Sigmoid colon (tissue), 6 donors: ENCODE measurements at regions not wholly inside any gene's neighbourhood (a gene's known extent, or its start where the extent isn't known, plus 50 kb on each side); places are given as distances from the start of the nearest gene placed in this dataset.

Experiments
- DNase-seq: peaks from one replicate; pipeline ENCODE4 v3.0.0-alpha.2; 2019
- H3K27ac ChIP-seq, 4 donors: fragments of 200-600 bp; sonication (generic); one replicate each; pipeline ENCODE4 v1.5.1; 2016 to 2019; ENCODE audit warnings: mild to moderate bottlenecking in 1 of 4
- H3K27me3 ChIP-seq, 3 donors: fragments of 200-600 bp; sonication (generic); one replicate each; pipeline ENCODE4 v1.5.1; 2019; ENCODE audit warnings: mild to moderate bottlenecking in 1 of 3
- H3K36me3 ChIP-seq, 4 donors: fragments of 200-600 bp; sonication (generic); one replicate each; pipeline ENCODE4 v1.5.1; 2016 to 2019
- H3K4me1 ChIP-seq, 4 donors: fragments of 200-600 bp; sonication (generic); one replicate each; pipeline ENCODE4 v1.5.1; 2017 to 2019
- H3K4me3 ChIP-seq, 4 donors: fragments of 200-600 bp; sonication (generic); one replicate each; pipeline ENCODE4 v1.5.1; 2017 to 2019; ENCODE audit warnings: mild to moderate bottlenecking in 2 of 4, moderate library complexity in 1 of 4
- H3K9me3 ChIP-seq, 4 donors: fragments of 200-600 bp in 3 of 4; sonication (generic) in 3 of 4; one replicate each; pipeline versions ENCODE4 v1.5.1 to v1.6.1; 2013 to 2019
- CTCF ChIP-seq, 4 experiments: fragments of 450-650 bp in 3 of 4; fragments of 200-600 bp in 1 of 4; IDR thresholded peaks; one replicate each; pipeline ENCODE4 v1.5.1; 2016 to 2019; ENCODE audit warnings: antibody characterized with exemption in 4 of 4, mild to moderate bottlenecking in 3 of 4, moderate library complexity in 2 of 4
- EP300 ChIP-seq, 4 donors: sonication (generic); formaldehyde crosslinking; IDR thresholded peaks; one replicate each; pipeline ENCODE4 v1.6.1; 2017; ENCODE audit warnings: antibody characterized with exemption in 4 of 4
- POLR2A ChIP-seq, 2 donors: fragments of 450-650 bp; IDR thresholded peaks; one replicate each; pipeline ENCODE4 v1.6.1; 2016; ENCODE audit warnings: antibody characterized with exemption in 2 of 2, mild to moderate bottlenecking in 2 of 2, moderate library complexity in 2 of 2
- POLR2AphosphoS5 ChIP-seq, 4 donors: sonication (generic); formaldehyde crosslinking; IDR thresholded peaks; one replicate each; pipeline ENCODE4 v1.6.1; 2017; ENCODE audit warnings: antibody characterized with exemption in 4 of 4
- WGBS, 2 donors: extraction: QIAGEN DNeasy Blood & Tissue Kit; methylation state at CpG; one replicate each; pipeline ENCODE4 v1.1.7; 2013; 5-methylcytosine and 5-hydroxymethylcytosine counted together
- intact Hi-C: fragments of 100-400 bp; cut with DNase I; formaldehyde crosslinking; loops from one replicate; pipeline ENCODE4 v1.15.1; 2023
- donor health status: healthy with polysubstance abuse.
- donor health status: healthy.

DNA sequence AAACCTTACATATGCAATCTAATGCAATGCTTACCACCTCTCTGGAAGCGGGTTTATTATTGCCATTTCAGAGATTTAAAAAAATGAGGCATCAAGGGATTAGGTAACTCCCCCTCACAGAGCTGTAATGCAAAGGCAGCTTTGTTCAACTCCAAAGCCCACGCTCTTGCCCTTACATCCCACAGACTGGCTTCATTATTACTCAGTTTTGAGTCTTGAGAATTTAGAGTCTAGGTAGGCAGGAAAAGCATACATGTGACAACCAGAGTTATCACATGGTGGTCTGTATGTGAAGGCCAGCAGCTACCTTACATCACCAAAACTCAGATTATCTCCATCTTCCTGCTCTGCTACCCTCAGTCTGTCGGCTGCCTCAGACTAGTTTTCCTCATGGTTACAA is 326.9 kb downstream of the UACA start:
- TF ChIP-seq POLR2A (IDR thresholded peaks at IDR 0.05), result no peak
- Histone ChIP-seq H3K27ac (no peak overlapping the region), H3K4me1 (no peaks in the 10 kb centered on the region), H3K36me3 (no peaks in the 10 kb centered on the region), H3K27me3 (no peaks in the 10 kb centered on the region), H3K4me3 (no peak overlapping the region), H3K9me3 (no peaks in the 10 kb centered on the region)
- intact Hi-C loops, result no loop called here
- WGBS, 2 donors, result 86 to 94% methylated on average over 3 of the region's 3 CpGs
- DNase-seq, result no peak

DNA sequence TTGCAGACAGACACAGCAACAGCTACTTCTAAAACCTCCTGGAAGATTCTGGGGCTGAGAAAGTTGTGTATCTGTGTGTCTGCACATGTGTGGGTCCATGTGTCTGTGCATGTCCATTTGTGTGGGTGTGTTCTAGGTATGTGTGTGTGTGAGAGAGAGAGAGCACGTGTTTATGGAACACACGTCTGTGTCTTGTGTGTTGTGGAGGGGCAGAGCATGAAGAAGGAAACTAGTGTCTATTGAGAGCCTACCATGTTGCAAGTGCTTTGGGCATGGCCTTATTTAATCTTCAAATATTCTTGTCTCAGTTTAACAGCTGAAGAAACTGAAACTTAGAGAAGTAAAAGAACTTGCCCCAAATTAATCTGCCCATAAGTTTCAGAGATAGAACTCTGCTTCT is 327.5 kb downstream of the UACA start:
- TF ChIP-seq CTCF (IDR thresholded peaks at IDR 0.05), result no peak
- no peak for TF ChIP-seq POLR2A (IDR thresholded peaks at IDR 0.05)
- no peak for TF ChIP-seq EP300 (IDR thresholded peaks at IDR 0.05)
- no peak for TF ChIP-seq POLR2AphosphoS5 (IDR thresholded peaks at IDR 0.05)

DNA sequence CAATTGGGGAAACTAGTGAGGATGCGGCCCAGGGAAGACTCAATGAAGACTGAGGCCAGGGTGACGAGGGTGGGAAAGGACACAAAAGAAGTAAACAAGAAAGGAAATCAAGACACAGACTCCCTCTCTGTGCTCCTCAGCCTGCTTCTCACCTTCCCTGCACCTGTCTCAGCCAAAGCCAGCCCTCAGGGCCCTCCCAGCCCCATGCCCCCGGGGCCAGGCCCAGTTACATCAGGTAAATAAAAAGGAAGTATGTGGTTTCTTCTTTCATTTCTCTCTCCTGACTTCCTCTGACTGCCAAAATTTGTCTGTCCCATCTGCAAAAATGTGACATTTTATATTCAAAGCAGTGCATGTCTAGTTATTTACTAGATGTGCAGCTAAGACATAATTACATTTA is 328.0 kb downstream of the UACA start:
- Histone ChIP-seq H3K9me3 (no peaks in the 10 kb centered on the region), H3K36me3 (no peaks in the 10 kb centered on the region), H3K4me1 (no peaks in the 10 kb centered on the region), H3K27ac (no peak overlapping the region), H3K4me3 (no peak overlapping the region), H3K27me3 (no peaks in the 10 kb centered on the region)
- no peak for DNase-seq
- no peak for TF ChIP-seq POLR2A (IDR thresholded peaks at IDR 0.05)
- no peak for TF ChIP-seq POLR2AphosphoS5 (IDR thresholded peaks at IDR 0.05)
- no peak for TF ChIP-seq CTCF (IDR thresholded peaks at IDR 0.05)
- WGBS, 2 donors, result 54 to 80% methylated on average over 3 of the region's 3 CpGs
- intact Hi-C loops, result no loop called here

More for the DNA sequence above, 327.5 kb downstream of the UACA start:
- Histone ChIP-seq H3K36me3 (no peaks in the 10 kb centered on the region), H3K9me3 (no peaks in the 10 kb centered on the region), H3K27me3 (no peaks in the 10 kb centered on the region), H3K4me3 (no peak overlapping the region), H3K4me1 (no peaks in the 10 kb centered on the region), H3K27ac (no peak overlapping the region)
- 70 to 90% methylated on average over 2 of the region's 2 CpGs for WGBS, 2 donors
- no peak for DNase-seq
- intact Hi-C loops, result no loop called here

DNA sequence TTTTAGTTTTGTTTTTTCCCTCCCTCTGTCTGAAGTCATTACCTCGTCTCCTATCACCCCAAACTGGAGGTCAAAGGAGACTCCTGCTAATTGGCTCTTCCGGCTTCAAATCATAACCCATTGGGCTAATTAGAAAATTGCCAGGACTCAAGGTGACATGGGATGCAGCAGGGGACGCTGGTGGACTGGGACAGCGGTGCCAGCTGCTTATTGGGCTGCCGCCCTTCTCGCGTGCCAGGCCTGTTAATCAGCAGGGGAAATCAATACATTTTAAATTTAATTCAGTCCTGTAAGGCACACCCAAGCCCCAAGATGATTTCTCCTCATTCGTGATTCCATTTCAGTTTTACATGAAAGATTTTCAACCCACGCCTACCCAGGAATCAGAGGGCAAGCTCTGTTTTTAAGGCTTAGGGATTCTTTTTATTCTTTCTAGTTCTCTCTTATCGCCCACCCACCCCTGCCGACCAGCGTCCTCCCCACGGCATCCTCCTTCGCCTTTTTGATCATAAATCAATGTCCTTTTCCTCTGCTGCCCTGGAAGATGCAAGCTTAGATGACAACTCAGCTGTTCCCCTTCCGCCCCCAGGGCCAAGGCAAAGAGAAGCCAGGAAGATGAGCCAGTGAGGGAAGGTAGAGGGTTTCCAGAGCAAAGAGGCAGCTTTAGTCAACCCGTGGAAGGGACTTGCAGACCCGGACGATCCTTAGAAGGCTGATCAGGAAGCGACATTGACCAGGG is 329.6 kb downstream of the UACA start:
- no peaks in the 10 kb centered on the region for H3K4me1 ChIP-seq
- intact Hi-C loops, result no loop called here
- H3K27me3 ChIP-seq, result no peaks in the 10 kb centered on the region
- H3K27ac ChIP-seq, result no peak overlapping the region
- H3K9me3 ChIP-seq, result no peaks in the 10 kb centered on the region
- DNase-seq, result no peak
- H3K4me3 ChIP-seq, result no peak overlapping the region
- 86 to 92% methylated on average over 19 of the region's 19 CpGs for WGBS, 2 donors
- no peak for TF ChIP-seq POLR2A (IDR thresholded peaks at IDR 0.05)
- no peak for TF ChIP-seq CTCF (IDR thresholded peaks at IDR 0.05)
- H3K36me3 ChIP-seq, result no peaks in the 10 kb centered on the region

DNA sequence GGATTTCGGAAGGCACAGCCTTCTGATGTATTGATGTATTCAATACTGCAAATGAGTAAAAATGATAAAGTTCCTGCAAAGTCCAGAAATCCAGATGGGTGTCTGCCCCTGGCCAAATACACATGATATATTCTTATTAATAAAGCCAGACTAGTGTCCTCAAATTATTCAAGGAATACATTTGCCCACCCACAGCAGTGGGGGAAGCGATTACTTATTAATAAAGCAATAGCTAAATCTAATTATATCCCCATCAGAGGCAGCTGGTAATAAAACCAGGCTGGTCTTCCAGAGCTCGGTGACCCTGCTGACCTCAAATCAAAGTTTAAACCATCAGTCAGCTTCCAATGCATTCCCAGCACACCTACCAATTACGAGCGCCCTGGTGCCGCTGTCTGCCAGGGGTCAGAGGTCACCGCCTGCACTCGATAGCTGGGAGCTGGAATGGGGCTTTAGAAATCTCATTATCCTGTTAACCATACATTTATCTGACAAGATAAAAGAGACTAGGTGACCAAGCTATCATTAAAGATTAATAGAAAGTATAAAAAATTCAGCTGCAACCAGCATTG is 330.3 kb downstream of the UACA start:
- Histone ChIP-seq H3K27ac (no peak overlapping the region), H3K9me3 (no peaks in the 10 kb centered on the region), H3K36me3 (no peaks in the 10 kb centered on the region), H3K27me3 (no peaks in the 10 kb centered on the region), H3K4me3 (no peak overlapping the region), H3K4me1 (no peaks in the 10 kb centered on the region)
- WGBS, 2 donors, result 64 to 76% methylated on average over 8 of the region's 8 CpGs
- DNase-seq, result no peak
- intact Hi-C loops, result no loop called here
- TF ChIP-seq EP300 (IDR thresholded peaks at IDR 0.05) (no peak), POLR2AphosphoS5 (IDR thresholded peaks at IDR 0.05) (no peak), CTCF (IDR thresholded peaks at IDR 0.05) (no peak), POLR2A (IDR thresholded peaks at IDR 0.05) (no peak)
